WTC11 (cell line): ENCODE measurements at regions not wholly inside any gene's neighbourhood (a gene's known extent, or its start where the extent isn't known, plus 50 kb on each side); places are given as distances from the start of the nearest gene placed in this dataset.

Experiments used
- ATAC-seq: fragments of 200-7000 bp; cut with Tn5 transposase; 2 replicates; pipeline ENCODE4 v1.10.0; 2021; ENCODE audit warnings: mild to moderate bottlenecking, moderate library complexity
- CTCF ChIA-PET: fragments of 300-600 bp; sonication (Branson Sonifier 250); formaldehyde crosslinking; loops from one replicate; lab custom pipeline; 2021; ENCODE audit warnings: antibody characterized with exemption; lab: Charles Lee
- POLR2A ChIA-PET: fragments of 350-600 bp; sonication (Branson Sonifier 250); formaldehyde crosslinking; loops from one replicate; lab custom pipeline; 2021; ENCODE audit warnings: antibody characterized with exemption; lab: Charles Lee
- DNase-seq: peaks from one replicate; pipeline ENCODE4 v3.0.0; 2021; ENCODE audit warnings: low spot score
- H3K27ac Mint-ChIP-seq: 2 replicates; pipeline ENCODE4 v1.8.0; 2021; ENCODE audit warnings: mixed read lengths
- H3K27me3 Mint-ChIP-seq: 2 replicates; pipeline ENCODE4 v1.8.0; 2021; ENCODE audit warnings: low read depth, mild to moderate bottlenecking, moderate library complexity, mixed read lengths
- H3K36me3 Mint-ChIP-seq: 2 replicates; pipeline ENCODE4 v1.8.0; 2021; ENCODE audit warnings: mixed read lengths
- H3K4me1 Mint-ChIP-seq: 2 replicates; pipeline ENCODE4 v1.8.0; 2022; ENCODE audit warnings: mixed read lengths
- H3K4me3 Mint-ChIP-seq: 2 replicates; pipeline ENCODE4 v1.8.0; 2021; ENCODE audit warnings: mild to moderate bottlenecking, moderate library complexity, mixed read lengths
- H3K9me3 Mint-ChIP-seq: 2 replicates; pipeline ENCODE4 v1.8.0; 2021; ENCODE audit warnings: mixed read lengths
- ATF3 ChIP-seq: sonication (generic); formaldehyde crosslinking; conservative IDR thresholded peaks from 2 replicates; pipeline ENCODE4 v1.8.1; 2022; ENCODE audit warnings: mild to moderate bottlenecking, missing genetic modification reagents
- E2F4 ChIP-seq: sonication (generic); formaldehyde crosslinking; IDR thresholded peaks from 2 replicates; pipeline ENCODE4 v1.8.1; 2022; ENCODE audit warnings: low read depth, mild to moderate bottlenecking, moderate library complexity, missing genetic modification reagents, borderline replicate concordance
- GABPB1 ChIP-seq: sonication (generic); formaldehyde crosslinking; IDR thresholded peaks from 2 replicates; pipeline ENCODE4 v1.8.1; 2023; ENCODE audit warnings: mild to moderate bottlenecking, missing genetic modification reagents
- MAX ChIP-seq: sonication (generic); formaldehyde crosslinking; IDR thresholded peaks from 2 replicates; pipeline ENCODE4 v1.8.0; 2022; ENCODE audit warnings: mild to moderate bottlenecking, missing genetic modification reagents
- NR3C1 ChIP-seq: sonication (generic); formaldehyde crosslinking; conservative IDR thresholded peaks from 2 replicates; pipeline ENCODE4 v1.8.1; 2023; ENCODE audit warnings: low read depth, mild to moderate bottlenecking, missing genetic modification reagents
- SP1 ChIP-seq: sonication (generic); formaldehyde crosslinking; conservative IDR thresholded peaks from 2 replicates; pipeline ENCODE4 v1.8.1; 2022; ENCODE audit warnings: missing genetic modification reagents
- TEAD1 ChIP-seq: sonication (generic); formaldehyde crosslinking; IDR thresholded peaks from 2 replicates; pipeline ENCODE4 v1.8.0; 2022; ENCODE audit warnings: mild to moderate bottlenecking, missing genetic modification reagents
- ZNF232 ChIP-seq: sonication (generic); formaldehyde crosslinking; IDR thresholded peaks from 2 replicates; pipeline ENCODE4 v1.8.0; 2022; ENCODE audit warnings: mild to moderate bottlenecking, missing genetic modification reagents
- TF ChIP-seq, protein P1 (sequence below): fragments of 250-450 bp; sonication (Bioruptor Pico); IDR thresholded peaks from 2 replicates; pipeline ENCODE4 v1.9.0; 2021; ENCODE audit warnings: mild to moderate bottlenecking
- TF ChIP-seq, protein P2 (sequence below): sonication (generic); formaldehyde crosslinking; IDR thresholded peaks from 2 replicates; pipeline ENCODE4 v1.8.1; 2022; ENCODE audit warnings: mild to moderate bottlenecking, moderate library complexity, missing genetic modification reagents
- TF ChIP-seq, protein P3 (sequence below): sonication (generic); formaldehyde crosslinking; IDR thresholded peaks from 2 replicates; pipeline ENCODE4 v1.8.1; 2023; ENCODE audit warnings: mild to moderate bottlenecking, missing genetic modification reagents
- TF ChIP-seq, protein P4 (sequence below): sonication (generic); formaldehyde crosslinking; IDR thresholded peaks from 2 replicates; pipeline ENCODE4 v1.8.1; 2022; ENCODE audit warnings: low read depth, missing genetic modification reagents, borderline replicate concordance

GRCh38 chrX:110965409-110966090, 130.4 kb upstream of the PAK3 start:
- no peak for DNase-seq
- Mint-ChIP-seq H3K27ac (peak overlapping the region; percentile 72), H3K4me3 (no peak overlapping the region), H3K27me3 (no peaks in the 10 kb centered on the region), H3K36me3 (no peaks in the 10 kb centered on the region), H3K4me1 (peaks cover 19% of the 10 kb centered on the region), H3K9me3 (no peaks in the 10 kb centered on the region)
- POLR2A ChIA-PET: no interaction called here
- TF ChIP-seq E2F4: no peak
- TF ChIP-seq, protein P1, sequence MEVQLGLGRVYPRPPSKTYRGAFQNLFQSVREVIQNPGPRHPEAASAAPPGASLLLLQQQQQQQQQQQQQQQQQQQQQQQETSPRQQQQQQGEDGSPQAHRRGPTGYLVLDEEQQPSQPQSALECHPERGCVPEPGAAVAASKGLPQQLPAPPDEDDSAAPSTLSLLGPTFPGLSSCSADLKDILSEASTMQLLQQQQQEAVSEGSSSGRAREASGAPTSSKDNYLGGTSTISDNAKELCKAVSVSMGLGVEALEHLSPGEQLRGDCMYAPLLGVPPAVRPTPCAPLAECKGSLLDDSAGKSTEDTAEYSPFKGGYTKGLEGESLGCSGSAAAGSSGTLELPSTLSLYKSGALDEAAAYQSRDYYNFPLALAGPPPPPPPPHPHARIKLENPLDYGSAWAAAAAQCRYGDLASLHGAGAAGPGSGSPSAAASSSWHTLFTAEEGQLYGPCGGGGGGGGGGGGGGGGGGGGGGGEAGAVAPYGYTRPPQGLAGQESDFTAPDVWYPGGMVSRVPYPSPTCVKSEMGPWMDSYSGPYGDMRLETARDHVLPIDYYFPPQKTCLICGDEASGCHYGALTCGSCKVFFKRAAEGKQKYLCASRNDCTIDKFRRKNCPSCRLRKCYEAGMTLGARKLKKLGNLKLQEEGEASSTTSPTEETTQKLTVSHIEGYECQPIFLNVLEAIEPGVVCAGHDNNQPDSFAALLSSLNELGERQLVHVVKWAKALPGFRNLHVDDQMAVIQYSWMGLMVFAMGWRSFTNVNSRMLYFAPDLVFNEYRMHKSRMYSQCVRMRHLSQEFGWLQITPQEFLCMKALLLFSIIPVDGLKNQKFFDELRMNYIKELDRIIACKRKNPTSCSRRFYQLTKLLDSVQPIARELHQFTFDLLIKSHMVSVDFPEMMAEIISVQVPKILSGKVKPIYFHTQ (CRISPR knock-in tag): no peak
- TF ChIP-seq ZNF232 (CRISPR knock-in tag): no peak
- TF ChIP-seq NR3C1 (CRISPR knock-in tag): no peak
- TF ChIP-seq, protein P2, sequence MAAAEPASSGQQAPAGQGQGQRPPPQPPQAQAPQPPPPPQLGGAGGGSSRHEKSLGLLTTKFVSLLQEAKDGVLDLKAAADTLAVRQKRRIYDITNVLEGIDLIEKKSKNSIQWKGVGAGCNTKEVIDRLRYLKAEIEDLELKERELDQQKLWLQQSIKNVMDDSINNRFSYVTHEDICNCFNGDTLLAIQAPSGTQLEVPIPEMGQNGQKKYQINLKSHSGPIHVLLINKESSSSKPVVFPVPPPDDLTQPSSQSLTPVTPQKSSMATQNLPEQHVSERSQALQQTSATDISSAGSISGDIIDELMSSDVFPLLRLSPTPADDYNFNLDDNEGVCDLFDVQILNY (CRISPR knock-in tag): no peak
- TF ChIP-seq ATF3 (CRISPR knock-in tag): no peak
- TF ChIP-seq TEAD1 (CRISPR knock-in tag): no peak
- no peak for ATAC-seq
- CTCF ChIA-PET: interaction anchor here (0.9 to 1.9 kb wide), 7 partner anchors 14 to 135 kb away, joined by 4 to 11 read pairs (median 6); no protein-coding TSS in a partner anchor

GRCh38 chrX:110964786-110965185, 131.2 kb upstream of the PAK3 start:
- peaks cover 19% of the 10 kb centered on the region for H3K4me1 Mint-ChIP-seq
- ATAC-seq (peak; percentile 95), DNase-seq (peak; percentile 66)
- ChIA-PET POLR2A (interaction anchor here (0.7 kb wide), 1 partner anchor 20 kb away, joined by 4 read pairs; no protein-coding TSS in a partner anchor), CTCF (interaction anchor here (0.9 to 1.9 kb wide), 6 partner anchors 20 to 135 kb away, joined by 4 to 11 read pairs (median 6); no protein-coding TSS in a partner anchor)
- H3K9me3 Mint-ChIP-seq: no peaks in the 10 kb centered on the region
- H3K36me3 Mint-ChIP-seq: no peaks in the 10 kb centered on the region
- H3K27me3 Mint-ChIP-seq: no peaks in the 10 kb centered on the region
- no peak overlapping the region for H3K4me3 Mint-ChIP-seq
- TF ChIP-seq, protein P3, sequence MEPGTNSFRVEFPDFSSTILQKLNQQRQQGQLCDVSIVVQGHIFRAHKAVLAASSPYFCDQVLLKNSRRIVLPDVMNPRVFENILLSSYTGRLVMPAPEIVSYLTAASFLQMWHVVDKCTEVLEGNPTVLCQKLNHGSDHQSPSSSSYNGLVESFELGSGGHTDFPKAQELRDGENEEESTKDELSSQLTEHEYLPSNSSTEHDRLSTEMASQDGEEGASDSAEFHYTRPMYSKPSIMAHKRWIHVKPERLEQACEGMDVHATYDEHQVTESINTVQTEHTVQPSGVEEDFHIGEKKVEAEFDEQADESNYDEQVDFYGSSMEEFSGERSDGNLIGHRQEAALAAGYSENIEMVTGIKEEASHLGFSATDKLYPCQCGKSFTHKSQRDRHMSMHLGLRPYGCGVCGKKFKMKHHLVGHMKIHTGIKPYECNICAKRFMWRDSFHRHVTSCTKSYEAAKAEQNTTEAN (CRISPR knock-in tag): no peak
- TF ChIP-seq SP1 (CRISPR knock-in tag): 0 out of 2 replicates have a peak, but pooled peaks have one; percentile 17
- peak overlapping the region; percentile 72 for H3K27ac Mint-ChIP-seq

DNA sequence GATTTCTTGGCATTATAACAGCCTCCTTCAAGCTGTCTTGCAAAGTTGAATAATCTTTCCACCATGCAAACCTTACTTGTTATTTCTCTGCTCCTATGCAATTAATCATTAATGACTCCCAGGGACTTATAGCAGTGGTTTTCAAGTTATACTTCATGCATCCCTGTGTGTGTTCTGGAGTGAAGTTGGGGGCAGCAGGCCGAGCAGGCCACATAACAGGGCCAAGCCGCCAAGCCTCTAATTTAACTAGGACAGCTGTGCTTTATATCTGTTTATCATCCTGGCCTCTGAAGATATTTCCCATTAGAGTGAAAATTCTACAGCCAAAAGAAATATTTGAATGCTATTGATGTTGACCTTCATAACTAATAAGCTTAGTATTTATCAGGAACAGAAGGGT, 133.5 kb upstream of the PAK3 start:
- ATAC-seq: no peak
- no peaks in the 10 kb centered on the region for H3K27me3 Mint-ChIP-seq
- DNase-seq: no peak
- H3K36me3 Mint-ChIP-seq: no peaks in the 10 kb centered on the region
- H3K4me1 Mint-ChIP-seq: peaks cover 17% of the 10 kb centered on the region
- no peak for TF ChIP-seq MAX (CRISPR knock-in tag)
- no peak for TF ChIP-seq SP1 (CRISPR knock-in tag)
- TF ChIP-seq GABPB1 (CRISPR knock-in tag): no peak
- TF ChIP-seq, protein P4, sequence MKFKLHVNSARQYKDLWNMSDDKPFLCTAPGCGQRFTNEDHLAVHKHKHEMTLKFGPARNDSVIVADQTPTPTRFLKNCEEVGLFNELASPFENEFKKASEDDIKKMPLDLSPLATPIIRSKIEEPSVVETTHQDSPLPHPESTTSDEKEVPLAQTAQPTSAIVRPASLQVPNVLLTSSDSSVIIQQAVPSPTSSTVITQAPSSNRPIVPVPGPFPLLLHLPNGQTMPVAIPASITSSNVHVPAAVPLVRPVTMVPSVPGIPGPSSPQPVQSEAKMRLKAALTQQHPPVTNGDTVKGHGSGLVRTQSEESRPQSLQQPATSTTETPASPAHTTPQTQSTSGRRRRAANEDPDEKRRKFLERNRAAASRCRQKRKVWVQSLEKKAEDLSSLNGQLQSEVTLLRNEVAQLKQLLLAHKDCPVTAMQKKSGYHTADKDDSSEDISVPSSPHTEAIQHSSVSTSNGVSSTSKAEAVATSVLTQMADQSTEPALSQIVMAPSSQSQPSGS (CRISPR knock-in tag): no peak
- ChIA-PET POLR2A (no interaction called here), CTCF (no interaction called here)
- no peak overlapping the region for H3K4me3 Mint-ChIP-seq
- no peaks in the 10 kb centered on the region for H3K9me3 Mint-ChIP-seq
- H3K27ac Mint-ChIP-seq: no peak overlapping the region
